Colonic mucosa (tissue), 4 donors: ENCODE measurements at regions not wholly inside any gene's neighbourhood (a gene's known extent, or its start where the extent isn't known, plus 50 kb on each side); places are given as distances from the start of the nearest gene placed in this dataset.

Experiments used
- DNase-seq: peaks from one replicate; pipeline ENCODE4 v3.0.0-alpha.2; 2020
- H3K27ac ChIP-seq: fragments of 200-600 bp; one replicate; pipeline ENCODE4 v1.8.0; 2021
- H3K27me3 ChIP-seq: fragments of 200-600 bp; one replicate; pipeline ENCODE4 v1.8.0; 2021
- H3K36me3 ChIP-seq: fragments of 200-600 bp; one replicate; pipeline ENCODE4 v1.8.0; 2021
- H3K4me1 ChIP-seq: fragments of 200-600 bp; one replicate; pipeline ENCODE4 v1.8.0; 2021; ENCODE audit warnings: mild to moderate bottlenecking
- H3K4me3 ChIP-seq: fragments of 200-600 bp; one replicate; pipeline ENCODE4 v1.8.0; 2021
- H3K9ac ChIP-seq, 2 donors: one replicate each; pipeline ENCODE4 v1.7.0; 2013; ENCODE audit warnings: control low read depth in 2 of 2, low read depth in 2 of 2, low read length in 2 of 2
- H3K9me3 ChIP-seq: fragments of 200-600 bp; one replicate; pipeline ENCODE4 v1.8.0; 2021
- CTCF ChIP-seq: fragments of 200-600 bp; IDR thresholded peaks from one replicate; pipeline ENCODE4 v1.8.0; 2022; ENCODE audit warnings: antibody characterized with exemption, mild to moderate bottlenecking
- intact Hi-C: fragments of 100-400 bp; cut with DNase I; formaldehyde crosslinking; loops from one replicate; pipeline ENCODE4 v1.14.1; 2022
- donor health status: healthy.
- donor health status: DM: no; HTN: no; CAD: no.
- donor health status: DM: no; HTN: no; CAD: no.

DNA sequence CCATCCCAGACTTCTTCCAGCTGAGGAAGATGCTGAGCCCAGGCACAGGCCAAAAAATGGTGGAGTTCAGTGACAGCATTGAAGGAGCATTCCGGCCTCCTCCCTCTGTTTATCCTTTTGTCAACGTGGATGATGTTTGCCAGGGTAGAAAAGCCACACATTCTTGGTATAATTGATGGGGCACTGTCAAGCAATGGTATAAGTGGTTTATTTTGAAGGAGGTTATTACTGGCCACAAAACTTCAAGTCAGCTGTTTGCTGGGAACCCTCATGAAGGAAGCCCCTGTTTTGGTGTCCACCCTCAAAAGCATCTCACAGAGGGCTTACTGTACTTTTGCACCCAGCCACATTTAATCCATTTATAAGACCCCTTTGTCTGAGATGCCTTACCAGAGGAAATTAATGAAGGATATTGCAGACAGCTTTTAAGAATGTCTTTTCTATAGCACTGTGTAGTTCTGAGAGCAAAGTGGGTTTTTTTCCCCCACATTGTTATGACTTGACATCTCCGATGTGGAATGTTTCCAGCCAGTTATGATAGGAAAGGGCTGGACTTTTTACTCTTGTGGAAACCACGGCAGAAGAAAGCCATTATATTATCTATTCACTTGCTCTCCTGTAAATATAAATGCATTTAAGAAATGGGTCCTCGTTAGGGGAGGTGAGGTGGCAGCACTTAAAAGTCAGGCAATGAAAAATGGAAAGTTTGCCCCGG, 95.5 kb upstream of the SPATA31D4 start:
- intact Hi-C loops = no loop called here
- H3K9me3 ChIP-seq = no peaks in the 10 kb centered on the region
- no peak overlapping the region for H3K9ac ChIP-seq
- TF ChIP-seq CTCF = no peak
- H3K27me3 ChIP-seq = no peaks in the 10 kb centered on the region
- no peaks in the 10 kb centered on the region for H3K36me3 ChIP-seq
- no peaks in the 10 kb centered on the region for H3K4me1 ChIP-seq
- H3K4me3 ChIP-seq = no peak overlapping the region
- H3K27ac ChIP-seq = no peak overlapping the region
- no peak for DNase-seq

GRCh38 chr9:81833563-81834345, 94.5 kb upstream of the SPATA31D4 start:
- Histone ChIP-seq H3K9me3 (no peaks in the 10 kb centered on the region), H3K4me3 (no peak overlapping the region), H3K4me1 (no peaks in the 10 kb centered on the region), H3K36me3 (no peaks in the 10 kb centered on the region), H3K9ac (no peak overlapping the region), H3K27ac (no peak overlapping the region), H3K27me3 (no peaks in the 10 kb centered on the region)
- intact Hi-C loops = no loop called here
- no peak for TF ChIP-seq CTCF
- DNase-seq = no peak

DNA sequence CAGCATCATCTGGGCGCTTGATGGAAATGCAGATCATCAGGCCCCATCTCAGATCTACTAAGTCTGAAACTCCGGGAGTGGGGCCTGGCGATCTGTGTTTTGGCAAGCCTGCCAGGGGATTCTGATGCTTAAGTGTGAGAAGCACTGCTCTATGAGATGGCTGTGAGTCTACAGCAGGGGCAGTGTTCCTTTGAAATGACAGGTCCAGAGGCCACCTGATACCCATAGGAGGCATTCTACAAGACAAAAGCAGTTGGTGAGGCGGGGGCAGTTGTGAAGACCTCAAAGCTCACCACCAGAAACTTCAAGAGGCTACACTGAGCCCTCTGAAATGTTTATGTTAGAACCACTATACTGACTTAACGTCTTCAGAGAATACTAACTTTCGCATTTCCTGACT, 86.9 kb upstream of the SPATA31D4 start:
- TF ChIP-seq CTCF = no peak
- no peak overlapping the region for H3K9ac ChIP-seq
- H3K36me3 ChIP-seq = no peaks in the 10 kb centered on the region
- DNase-seq = no peak
- no peak overlapping the region for H3K4me3 ChIP-seq
- no peak overlapping the region for H3K27ac ChIP-seq
- H3K4me1 ChIP-seq = no peaks in the 10 kb centered on the region
- intact Hi-C loops = loop anchor here (10.0 kb wide), 1 partner anchor 147 kb away; no protein-coding TSS in a partner anchor
- no peaks in the 10 kb centered on the region for H3K9me3 ChIP-seq
- H3K27me3 ChIP-seq = no peaks in the 10 kb centered on the region

- Histone ChIP-seq H3K4me3 (no peak overlapping the region), H3K4me1 (no peaks in the 10 kb centered on the region), H3K27me3 (no peaks in the 10 kb centered on the region), H3K9me3 (no peaks in the 10 kb centered on the region), H3K9ac (no peak overlapping the region), H3K36me3 (no peaks in the 10 kb centered on the region), H3K27ac (no peak overlapping the region)
- intact Hi-C loops = loop anchor here (10.0 kb wide), 1 partner anchor 149 kb away; no protein-coding TSS in a partner anchor
- no peak for TF ChIP-seq CTCF
- no peak for DNase-seq
These were observed 84.1 kb upstream of the SPATA31D4 start for GRCh38 chr9:81844131-81844567.

- H3K9me3 ChIP-seq = no peaks in the 10 kb centered on the region
- no peak for TF ChIP-seq CTCF
- H3K27me3 ChIP-seq = no peaks in the 10 kb centered on the region
- intact Hi-C loops = loop anchor here (10.0 kb wide), 1 partner anchor 153 kb away; no protein-coding TSS in a partner anchor
- H3K4me1 ChIP-seq = no peaks in the 10 kb centered on the region
- H3K36me3 ChIP-seq = no peaks in the 10 kb centered on the region
- H3K9ac ChIP-seq = no peak overlapping the region
- H3K4me3 ChIP-seq = no peak overlapping the region
- DNase-seq = no peak
- no peak overlapping the region for H3K27ac ChIP-seq
These were observed 80.9 kb upstream of the SPATA31D4 start for GRCh38 chr9:81847181-81847915.
